ENCODE measurements at regions not wholly inside any gene's neighbourhood (a gene's known extent, or its start where the extent isn't known, plus 50 kb on each side); places are given as distances from the start of the nearest gene placed in this dataset.
"Not testable (repeated sequence)": the region's sequence is repeated elsewhere in the genome, so short reads cannot be mapped to it uniquely, and the experiment has no call there.

DNA sequence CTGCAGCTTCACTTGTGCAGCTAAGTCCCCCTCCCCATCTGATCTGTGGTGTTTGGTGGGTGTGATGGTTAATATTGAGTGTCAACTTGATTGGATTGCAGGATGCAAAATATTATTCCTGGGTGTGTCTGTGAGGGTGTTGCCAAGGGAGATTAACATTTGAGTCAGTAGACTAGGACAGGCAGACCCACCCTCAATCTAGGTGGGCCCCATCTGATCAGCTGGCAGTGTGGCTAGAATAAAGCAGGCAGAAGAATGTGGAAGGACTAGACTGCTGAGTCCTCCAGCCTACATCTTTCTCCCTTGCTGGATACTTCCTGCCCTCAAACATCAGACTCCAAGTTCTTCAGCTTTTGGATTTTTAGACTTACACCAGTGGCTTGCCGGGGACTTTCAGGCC, 103.5 kb upstream of the BOD1L1 start:
- H3K9me3 Mint-ChIP-seq: no peaks in the 10 kb centered on the region
- no peak for TF ChIP-seq CTCF (IDR thresholded peaks at IDR 0.05)
- H3K4me3 Mint-ChIP-seq: no peak overlapping the region
- DNase-seq: no peak
- H3K36me3 Mint-ChIP-seq (ENCODE audit: low read depth): no peaks in the 10 kb centered on the region
- H3K27ac Mint-ChIP-seq: no peak overlapping the region
- no peaks in the 10 kb centered on the region for H3K4me1 Mint-ChIP-seq
- H3K27me3 Mint-ChIP-seq (ENCODE audit: low read depth, poor library complexity): peaks cover 11% of the 10 kb centered on the region

DNA sequence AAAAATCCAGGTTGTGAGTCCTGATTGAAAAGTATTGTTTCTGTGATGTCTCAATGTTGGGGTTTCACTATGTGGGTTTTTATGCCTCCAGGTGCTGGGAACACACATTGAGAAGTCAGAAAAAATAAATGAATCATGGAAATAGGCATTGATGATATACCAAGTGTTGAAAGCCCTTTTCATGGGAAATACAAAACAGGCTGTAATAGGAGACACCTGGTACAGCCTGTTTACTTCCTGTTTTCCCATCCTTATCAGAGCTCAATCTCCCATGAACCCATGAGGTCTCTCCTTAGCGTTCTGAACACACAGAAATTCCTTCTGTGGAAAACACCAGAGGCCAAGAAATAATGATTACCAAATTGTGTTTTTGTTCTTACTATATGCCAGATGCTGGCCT, 106.3 kb upstream of the BOD1L1 start:
- no peaks in the 10 kb centered on the region for H3K36me3 Mint-ChIP-seq (ENCODE audit: low read depth)
- no peak for DNase-seq
- no peak for TF ChIP-seq CTCF (IDR thresholded peaks at IDR 0.05)
- H3K27me3 Mint-ChIP-seq (ENCODE audit: low read depth, poor library complexity): peaks cover 2% of the 10 kb centered on the region
- no peak overlapping the region for H3K4me3 Mint-ChIP-seq
- no peaks in the 10 kb centered on the region for H3K4me1 Mint-ChIP-seq
- no peaks in the 10 kb centered on the region for H3K9me3 Mint-ChIP-seq
- H3K27ac Mint-ChIP-seq: no peak overlapping the region

DNA sequence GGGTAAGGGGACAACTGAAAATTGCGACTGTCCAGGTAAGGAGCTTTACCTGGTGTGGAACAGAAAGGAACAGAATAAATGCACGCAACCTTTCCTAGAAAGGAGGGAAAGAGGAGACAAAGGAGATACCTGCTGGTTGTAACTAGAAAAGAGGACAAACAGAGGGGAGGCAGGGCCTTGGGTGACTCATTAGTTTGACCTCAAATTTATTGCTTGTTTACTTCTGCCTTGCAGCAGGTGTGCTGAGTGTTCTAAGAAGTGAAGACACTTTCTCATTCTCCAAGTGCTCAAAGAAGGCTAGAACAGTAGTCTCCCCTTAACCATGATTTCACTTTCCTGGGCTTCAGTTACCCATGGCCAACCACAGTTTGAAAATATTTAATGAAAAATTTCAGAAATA, 123.1 kb upstream of the BOD1L1 start:
- Mint-ChIP-seq H3K4me3 (no peak overlapping the region), H3K27me3 (ENCODE audit: low read depth, poor library complexity) (peaks cover 15% of the 10 kb centered on the region), H3K9me3 (no peaks in the 10 kb centered on the region), H3K27ac (no peak overlapping the region), H3K36me3 (ENCODE audit: low read depth) (no peaks in the 10 kb centered on the region), H3K4me1 (no peaks in the 10 kb centered on the region)
- DNase-seq: no peak
- no peak for TF ChIP-seq CTCF (IDR thresholded peaks at IDR 0.05)

DNA sequence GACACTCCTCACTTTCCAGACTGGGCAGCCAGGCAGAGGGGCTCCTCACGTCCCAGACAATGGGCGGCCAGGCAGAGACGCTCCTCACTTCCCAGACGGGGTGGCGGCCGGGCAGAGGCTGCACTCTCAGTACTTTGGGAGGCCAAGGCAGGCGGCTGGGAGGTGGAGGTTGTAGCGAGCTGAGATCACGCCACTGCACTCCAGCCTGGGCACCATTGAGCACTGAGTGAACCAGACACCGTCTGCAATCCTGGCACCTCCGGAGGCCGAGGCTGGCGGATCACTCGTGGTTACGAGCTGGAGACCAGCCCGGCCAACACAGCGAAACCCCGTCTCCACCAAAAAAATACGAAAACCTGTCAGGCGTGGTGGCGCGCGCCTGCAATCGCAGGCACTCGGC, 134.1 kb upstream of the BOD1L1 start:
- not testable (repeated sequence) for H3K27me3 Mint-ChIP-seq (ENCODE audit: low read depth, poor library complexity); H3K4me1 Mint-ChIP-seq; H3K27ac Mint-ChIP-seq; H3K4me3 Mint-ChIP-seq; DNase-seq; H3K36me3 Mint-ChIP-seq (ENCODE audit: low read depth)
- H3K9me3 Mint-ChIP-seq: peaks cover 50% of the 10 kb centered on the region

GRCh38 chr4:13762130-13762529, 134.6 kb upstream of the BOD1L1 start:
- H3K4me3 Mint-ChIP-seq: no peak overlapping the region
- H3K9me3 Mint-ChIP-seq: peaks cover 50% of the 10 kb centered on the region
- no peak overlapping the region for H3K27ac Mint-ChIP-seq
- H3K4me1 Mint-ChIP-seq: no peaks in the 10 kb centered on the region
- no peak for DNase-seq
- peaks cover 6% of the 10 kb centered on the region for H3K27me3 Mint-ChIP-seq (ENCODE audit: low read depth, poor library complexity)
- H3K36me3 Mint-ChIP-seq (ENCODE audit: low read depth): no peaks in the 10 kb centered on the region
- TF ChIP-seq CTCF (IDR thresholded peaks at IDR 0.05): no peak

DNA sequence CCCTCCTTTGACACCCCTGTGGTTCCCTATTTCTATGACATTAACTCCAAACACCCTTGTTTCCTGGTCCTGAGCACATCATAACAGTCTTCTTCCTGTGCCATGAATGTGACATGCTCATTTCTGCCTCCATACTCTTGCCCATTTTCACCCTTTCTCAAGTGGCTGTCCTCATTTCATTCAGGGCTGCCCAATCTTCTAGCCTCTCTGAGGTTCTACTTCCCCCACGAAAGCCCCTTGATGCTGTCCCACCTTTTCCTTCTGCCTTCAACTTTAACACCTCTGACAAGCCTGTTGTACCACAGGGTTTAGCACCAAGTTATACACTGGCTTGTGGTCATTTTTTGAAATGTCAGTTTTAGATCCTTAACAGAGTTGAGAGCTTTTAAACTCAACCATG, 136.2 kb upstream of the BOD1L1 start:
- H3K36me3 Mint-ChIP-seq (ENCODE audit: low read depth): no peaks in the 10 kb centered on the region
- H3K4me1 Mint-ChIP-seq: no peaks in the 10 kb centered on the region
- H3K9me3 Mint-ChIP-seq: peaks cover 36% of the 10 kb centered on the region
- H3K27ac Mint-ChIP-seq: no peak overlapping the region
- TF ChIP-seq CTCF (IDR thresholded peaks at IDR 0.05): no peak
- H3K27me3 Mint-ChIP-seq (ENCODE audit: low read depth, poor library complexity): peaks cover 6% of the 10 kb centered on the region
- DNase-seq: no peak
- H3K4me3 Mint-ChIP-seq: no peak overlapping the region
